ENCODE measurements at regions not wholly inside any gene's neighbourhood (a gene's known extent, or its start where the extent isn't known, plus 50 kb on each side); places are given as distances from the start of the nearest gene placed in this dataset.

- no peak for DNase-seq (ENCODE audit: low spot score)
These were observed 213.7 kb downstream of the TRIB2 start for GRCh38 chr2:12930391-12930790.

- peak; percentile 22 for DNase-seq (ENCODE audit: low spot score)
These were observed 214.6 kb downstream of the TRIB2 start for GRCh38 chr2:12931186-12931844.

- DNase-seq (ENCODE audit: low spot score), result no peak
These were observed 215.5 kb downstream of the TRIB2 start for GRCh38 chr2:12932192-12932591.

- DNase-seq (ENCODE audit: low spot score), result no peak
These were observed 217.5 kb downstream of the TRIB2 start for GRCh38 chr2:12934146-12934756.

GRCh38 chr2:12935222-12935621 is 218.5 kb downstream of the TRIB2 start:
- no peak for DNase-seq (ENCODE audit: low spot score)

GRCh38 chr2:12935796-12936195 is 219.1 kb downstream of the TRIB2 start:
- no peak for DNase-seq (ENCODE audit: low spot score)

- no peak for DNase-seq (ENCODE audit: low spot score)
These were observed 224.5 kb downstream of the TRIB2 start for GRCh38 chr2:12941203-12941602.

GRCh38 chr2:12948231-12948960 is 231.7 kb downstream of the TRIB2 start:
- DNase-seq (ENCODE audit: low spot score), result no peak

GRCh38 chr2:12948961-12949353 is 232.2 kb downstream of the TRIB2 start:
- DNase-seq (ENCODE audit: low spot score), result no peak

GRCh38 chr2:12949406-12949805 is 232.7 kb downstream of the TRIB2 start:
- DNase-seq (ENCODE audit: low spot score), result no peak

GRCh38 chr2:12950174-12950573 is 233.4 kb downstream of the TRIB2 start:
- no peak for DNase-seq (ENCODE audit: low spot score)

GRCh38 chr2:12950957-12951656 is 234.4 kb downstream of the TRIB2 start:
- no peak for DNase-seq (ENCODE audit: low spot score)

- no peak for DNase-seq (ENCODE audit: low spot score)
These were observed 234.9 kb downstream of the TRIB2 start for GRCh38 chr2:12951657-12951973.

- DNase-seq (ENCODE audit: low spot score), result no peak
These were observed 236.9 kb downstream of the TRIB2 start for GRCh38 chr2:12953596-12953995.

GRCh38 chr2:12955864-12956263 is 239.1 kb downstream of the TRIB2 start:
- no peak for DNase-seq (ENCODE audit: low spot score)

GRCh38 chr2:12957251-12957650 is 240.5 kb downstream of the TRIB2 start:
- DNase-seq (ENCODE audit: low spot score), result no peak

GRCh38 chr2:12959935-12960334 is 243.2 kb downstream of the TRIB2 start:
- no peak for DNase-seq (ENCODE audit: low spot score)

GRCh38 chr2:12960671-12961070 is 243.9 kb downstream of the TRIB2 start:
- no peak for DNase-seq (ENCODE audit: low spot score)

- DNase-seq (ENCODE audit: low spot score), result no peak
These were observed 248.3 kb downstream of the TRIB2 start for GRCh38 chr2:12964904-12965539.

- DNase-seq (ENCODE audit: low spot score), result no peak
These were observed 249.0 kb downstream of the TRIB2 start for GRCh38 chr2:12965540-12966269.

- DNase-seq (ENCODE audit: low spot score), result no peak
These were observed 251.1 kb downstream of the TRIB2 start for GRCh38 chr2:12967804-12968203.

- no peak for DNase-seq (ENCODE audit: low spot score)
These were observed 251.7 kb downstream of the TRIB2 start for GRCh38 chr2:12968399-12968798.
